ENCODE measurements at regions not wholly inside any gene's neighbourhood (a gene's known extent, or its start where the extent isn't known, plus 50 kb on each side); places are given as distances from the start of the nearest gene placed in this dataset.

DNA sequence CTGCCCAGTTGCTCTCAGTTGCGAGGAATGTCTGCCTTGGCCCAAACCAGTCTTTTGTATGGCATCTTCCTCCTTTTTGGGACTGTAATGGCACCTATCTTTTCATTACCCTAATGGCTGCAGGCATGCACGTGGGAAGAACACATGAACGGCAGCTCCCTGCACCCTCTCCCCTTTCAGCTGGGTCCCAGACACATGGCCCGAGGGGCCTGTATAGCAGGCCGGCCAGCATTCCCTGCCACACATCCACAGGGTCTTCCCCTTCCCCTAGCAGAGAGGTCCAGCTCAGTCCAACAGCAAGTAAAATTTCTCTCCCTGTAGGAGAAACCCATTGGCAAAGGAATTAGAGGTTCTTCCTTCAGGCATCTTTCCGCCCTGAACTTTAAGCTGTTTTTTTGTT lies 829.1 kb upstream of the AGA start:
- TF ChIP-seq CTCF (IDR thresholded peaks at IDR 0.05), result no peak
- no peak for TF ChIP-seq POLR2A (IDR thresholded peaks at IDR 0.05)
